ENCODE measurements at regions not wholly inside any gene's neighbourhood (a gene's known extent, or its start where the extent isn't known, plus 50 kb on each side); places are given as distances from the start of the nearest gene placed in this dataset.
A peak's percentile ranks its signal among the peaks of the same experiment; 100 is the strongest.

GRCh38 chr6:9403736-9404135 is 968.4 kb upstream of the SLC35B3 start:
- H3F3A ChIP-seq (ENCODE audit: low read length, unreplicated experiment) = peaks cover 12% of the 10 kb centered on the region

GRCh38 chr6:9401960-9402359 is 966.6 kb upstream of the SLC35B3 start:
- DNase-seq = no peak
- Histone ChIP-seq H3K9me3 (ENCODE audit: low read length) (no peaks in the 10 kb centered on the region), H3K9me2 (replicated peaks; ENCODE audit: low read length) (no peaks in the 10 kb centered on the region), H3K4me3 (ENCODE audit: low read length) (no peak overlapping the region), H4K20me1 (ENCODE audit: low read length) (no peaks in the 10 kb centered on the region), H3K79me2 (ENCODE audit: low read length) (no peaks in the 10 kb centered on the region), H3K27ac (ENCODE audit: low read length) (no peak overlapping the region), H2AFZ (ENCODE audit: low read length) (no peak overlapping the region), H3K4me1 (ENCODE audit: insufficient read depth, low read length) (peaks cover 78% of the 10 kb centered on the region), H3K27me3 (ENCODE audit: low read length) (no peaks in the 10 kb centered on the region), H3K9ac (ENCODE audit: low read length) (no peak overlapping the region), H3K4me2 (ENCODE audit: low read length) (no peak overlapping the region), H3F3A (ENCODE audit: low read length, unreplicated experiment) (peaks cover 12% of the 10 kb centered on the region), H3K36me3 (ENCODE audit: low read depth, low read length) (no peaks in the 10 kb centered on the region)
- no TSS peak for BruUV-seq (replicated peaks)
- ChIA-PET POLR2A (ENCODE audit: unreplicated experiment) (no interaction called here), CTCF (interaction anchor here (0.5 kb wide), 1 partner anchor 11 kb away, joined by 7 read pairs; no protein-coding TSS in a partner anchor)
- TF ChIP-seq EZH2phosphoT487 (IDR thresholded peaks at IDR 0.05; ENCODE audit: borderline replicate concordance, low read length) (no peak), CTCF (conservative IDR thresholded peaks at IDR 0.05; ENCODE audit: low read depth, low read length) (no peak), EZH2 (IDR thresholded peaks at IDR 0.05; ENCODE audit: low read length, unreplicated experiment) (no peak)
- intact Hi-C loops (cut with micrococcal nuclease) = loop anchor here (5.0 to 10.0 kb wide), 2 partner anchors 257 to 1010 kb away; no protein-coding TSS in a partner anchor
- no peak for ATAC-seq

More at GRCh38 chr6:9403736-9404135, 968.4 kb upstream of the SLC35B3 start:
- no peak overlapping the region for H2AFZ ChIP-seq (ENCODE audit: low read length)
- intact Hi-C loops (cut with micrococcal nuclease) = loop anchor here (2.0 to 10.0 kb wide), 3 partner anchors 259 to 1009 kb away; no protein-coding TSS in a partner anchor
- no peak for ATAC-seq
- peaks cover 72% of the 10 kb centered on the region for H3K4me1 ChIP-seq (ENCODE audit: insufficient read depth, low read length)
- H3K9me3 ChIP-seq (ENCODE audit: low read length) = no peaks in the 10 kb centered on the region
- no peak for DNase-seq
- BruUV-seq (replicated peaks) = no TSS peak
- H3K36me3 ChIP-seq (ENCODE audit: low read depth, low read length) = no peaks in the 10 kb centered on the region
- H3K27ac ChIP-seq (ENCODE audit: low read length) = peak overlapping the region; percentile 97
- TF ChIP-seq EZH2 (IDR thresholded peaks at IDR 0.05; ENCODE audit: low read length, unreplicated experiment) = no peak
- TF ChIP-seq CTCF (conservative IDR thresholded peaks at IDR 0.05; ENCODE audit: low read depth, low read length) = no peak
- TF ChIP-seq EZH2phosphoT487 (IDR thresholded peaks at IDR 0.05; ENCODE audit: borderline replicate concordance, low read length) = no peak
- CTCF ChIA-PET = no interaction called here
- POLR2A ChIA-PET (ENCODE audit: unreplicated experiment) = no interaction called here
- peak overlapping the region; percentile 79; the same call in 1 of the 2 replicates for H3K9ac ChIP-seq (ENCODE audit: low read length)
- no peaks in the 10 kb centered on the region for H3K27me3 ChIP-seq (ENCODE audit: low read length)
- no peaks in the 10 kb centered on the region for H3K9me2 ChIP-seq (replicated peaks; ENCODE audit: low read length)
- no peaks in the 10 kb centered on the region for H4K20me1 ChIP-seq (ENCODE audit: low read length)
- no peak overlapping the region for H3K4me2 ChIP-seq (ENCODE audit: low read length)
- no peak overlapping the region for H3K4me3 ChIP-seq (ENCODE audit: low read length)
- H3K79me2 ChIP-seq (ENCODE audit: low read length) = no peaks in the 10 kb centered on the region

GRCh38 chr6:9399916-9400315 is 964.6 kb upstream of the SLC35B3 start:
- peaks cover 65% of the 10 kb centered on the region for H3K4me1 ChIP-seq (ENCODE audit: insufficient read depth, low read length)
- CTCF ChIA-PET = no interaction called here
- no peaks in the 10 kb centered on the region for H3K36me3 ChIP-seq (ENCODE audit: low read depth, low read length)
- DNase-seq (peak; percentile 95), ATAC-seq (peak; percentile 66)
- H3K27me3 ChIP-seq (ENCODE audit: low read length) = no peaks in the 10 kb centered on the region
- no TSS peak for BruUV-seq (replicated peaks)
- H3K27ac ChIP-seq (ENCODE audit: low read length) = peak overlapping the region; percentile 92
- H3K79me2 ChIP-seq (ENCODE audit: low read length) = no peaks in the 10 kb centered on the region
- no peaks in the 10 kb centered on the region for H3K9me2 ChIP-seq (replicated peaks; ENCODE audit: low read length)
- peak overlapping the region; percentile 71 for H3K4me2 ChIP-seq (ENCODE audit: low read length)
- POLR2A ChIA-PET (ENCODE audit: unreplicated experiment) = no interaction called here
- peak overlapping the region; percentile 58 for H3K9ac ChIP-seq (ENCODE audit: low read length)
- peak overlapping the region; percentile 39 for H2AFZ ChIP-seq (ENCODE audit: low read length)
- no peaks in the 10 kb centered on the region for H4K20me1 ChIP-seq (ENCODE audit: low read length)
- peak overlapping the region; percentile 41 for H3K4me3 ChIP-seq (ENCODE audit: low read length)
- TF ChIP-seq CTCF (conservative IDR thresholded peaks at IDR 0.05; ENCODE audit: low read depth, low read length) (no peak), EZH2phosphoT487 (IDR thresholded peaks at IDR 0.05; ENCODE audit: borderline replicate concordance, low read length) (no peak), EZH2 (IDR thresholded peaks at IDR 0.05; ENCODE audit: low read length, unreplicated experiment) (no peak)
- no peaks in the 10 kb centered on the region for H3K9me3 ChIP-seq (ENCODE audit: low read length)
- intact Hi-C loops (cut with micrococcal nuclease) = loop anchor here (5.0 to 10.0 kb wide), 2 partner anchors 255 to 1012 kb away; no protein-coding TSS in a partner anchor
- peaks cover 5% of the 10 kb centered on the region for H3F3A ChIP-seq (ENCODE audit: low read length, unreplicated experiment)

Data from PC-3 (cell line).